ENCODE measurements at regions not wholly inside any gene's neighbourhood (a gene's known extent, or its start where the extent isn't known, plus 50 kb on each side); places are given as distances from the start of the nearest gene placed in this dataset.

DNA sequence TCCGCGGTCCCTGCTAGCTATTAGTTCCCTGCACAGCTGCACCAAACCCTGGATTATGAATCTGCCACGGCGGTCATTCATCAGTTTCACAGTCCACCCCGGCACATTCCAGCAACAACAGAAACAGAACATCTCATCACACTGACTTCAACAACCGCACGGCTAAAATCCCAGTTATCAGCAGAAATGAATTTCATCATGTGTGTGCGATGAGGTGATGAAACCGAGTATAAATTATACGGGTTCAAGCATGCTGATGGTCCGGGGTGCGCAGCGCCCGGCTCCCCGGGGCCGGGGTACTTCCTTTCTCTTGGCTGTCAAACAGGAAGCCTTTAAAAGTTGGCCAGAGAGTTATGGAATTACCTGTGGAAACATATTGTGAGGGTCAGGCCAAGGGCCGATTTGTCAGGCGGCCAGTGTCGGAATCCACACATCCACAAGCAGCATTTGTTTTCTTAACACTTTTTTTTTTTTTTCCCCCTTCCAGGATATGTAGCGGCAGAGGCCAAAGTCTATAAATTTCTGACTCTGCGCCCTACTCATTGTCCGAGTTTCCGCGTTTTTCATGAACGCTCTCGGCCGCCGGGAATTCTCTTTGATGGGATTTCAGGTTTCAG lies 420.9 kb upstream of the MGMT start:
- no peaks in the 10 kb centered on the region for H3K4me1 ChIP-seq
- no peak overlapping the region for H3K27ac ChIP-seq
- H3K27me3 ChIP-seq, result peaks cover 3% of the 10 kb centered on the region
- no peak for TF ChIP-seq POLR2A (IDR thresholded peaks at IDR 0.05)
- TF ChIP-seq, protein P1, sequence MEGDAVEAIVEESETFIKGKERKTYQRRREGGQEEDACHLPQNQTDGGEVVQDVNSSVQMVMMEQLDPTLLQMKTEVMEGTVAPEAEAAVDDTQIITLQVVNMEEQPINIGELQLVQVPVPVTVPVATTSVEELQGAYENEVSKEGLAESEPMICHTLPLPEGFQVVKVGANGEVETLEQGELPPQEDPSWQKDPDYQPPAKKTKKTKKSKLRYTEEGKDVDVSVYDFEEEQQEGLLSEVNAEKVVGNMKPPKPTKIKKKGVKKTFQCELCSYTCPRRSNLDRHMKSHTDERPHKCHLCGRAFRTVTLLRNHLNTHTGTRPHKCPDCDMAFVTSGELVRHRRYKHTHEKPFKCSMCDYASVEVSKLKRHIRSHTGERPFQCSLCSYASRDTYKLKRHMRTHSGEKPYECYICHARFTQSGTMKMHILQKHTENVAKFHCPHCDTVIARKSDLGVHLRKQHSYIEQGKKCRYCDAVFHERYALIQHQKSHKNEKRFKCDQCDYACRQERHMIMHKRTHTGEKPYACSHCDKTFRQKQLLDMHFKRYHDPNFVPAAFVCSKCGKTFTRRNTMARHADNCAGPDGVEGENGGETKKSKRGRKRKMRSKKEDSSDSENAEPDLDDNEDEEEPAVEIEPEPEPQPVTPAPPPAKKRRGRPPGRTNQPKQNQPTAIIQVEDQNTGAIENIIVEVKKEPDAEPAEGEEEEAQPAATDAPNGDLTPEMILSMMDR (IDR thresholded peaks at IDR 0.05), result no peak
- peak in 1 of 2 donors; percentile 44 for TF ChIP-seq POLR2AphosphoS5 (IDR thresholded peaks at IDR 0.05; ENCODE audit: insufficient read depth in 1 of 2, low read depth in 1 of 2)
- DNase-seq (ENCODE audit: extremely low spot score in 2 of 2), result no peak
- H3K36me3 ChIP-seq, result no peaks in the 10 kb centered on the region
- H3K9me3 ChIP-seq, result no peaks in the 10 kb centered on the region
- H3K4me3 ChIP-seq, result no peak overlapping the region
- intact Hi-C loops (cut with DNase I), result no loop called here

DNA sequence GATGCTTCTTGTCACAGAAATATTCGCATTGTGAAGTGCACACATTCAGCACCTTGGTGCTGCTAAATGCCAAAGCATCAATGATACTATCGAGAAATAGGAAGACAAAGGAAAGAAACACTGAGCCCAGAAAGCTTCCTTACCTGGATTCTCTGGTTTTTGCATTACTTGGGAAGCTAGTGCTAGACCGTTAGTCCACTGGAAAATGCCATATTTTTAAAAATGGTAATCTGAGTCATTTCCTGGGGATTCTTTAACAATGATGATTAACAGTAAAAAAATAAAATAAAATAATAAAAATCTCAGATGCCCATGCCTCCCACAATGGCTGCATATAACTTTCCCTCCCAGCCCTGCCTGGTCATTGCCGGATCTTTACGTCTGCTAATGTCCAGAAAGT lies 420.1 kb upstream of the MGMT start:
- H3K36me3 ChIP-seq, result no peaks in the 10 kb centered on the region
- no peak overlapping the region for H3K27ac ChIP-seq
- no peaks in the 10 kb centered on the region for H3K4me1 ChIP-seq
- no peaks in the 10 kb centered on the region for H3K9me3 ChIP-seq
- H3K27me3 ChIP-seq, result peaks cover 3% of the 10 kb centered on the region
- TF ChIP-seq POLR2A (IDR thresholded peaks at IDR 0.05) (no peak), POLR2AphosphoS5 (IDR thresholded peaks at IDR 0.05; ENCODE audit: insufficient read depth in 1 of 2, low read depth in 1 of 2) (no peak)
- TF ChIP-seq, protein P1 (IDR thresholded peaks at IDR 0.05), result no peak
- DNase-seq (ENCODE audit: extremely low spot score in 2 of 2), result no peak
- intact Hi-C loops (cut with DNase I), result no loop called here
- no peak overlapping the region for H3K4me3 ChIP-seq

DNA sequence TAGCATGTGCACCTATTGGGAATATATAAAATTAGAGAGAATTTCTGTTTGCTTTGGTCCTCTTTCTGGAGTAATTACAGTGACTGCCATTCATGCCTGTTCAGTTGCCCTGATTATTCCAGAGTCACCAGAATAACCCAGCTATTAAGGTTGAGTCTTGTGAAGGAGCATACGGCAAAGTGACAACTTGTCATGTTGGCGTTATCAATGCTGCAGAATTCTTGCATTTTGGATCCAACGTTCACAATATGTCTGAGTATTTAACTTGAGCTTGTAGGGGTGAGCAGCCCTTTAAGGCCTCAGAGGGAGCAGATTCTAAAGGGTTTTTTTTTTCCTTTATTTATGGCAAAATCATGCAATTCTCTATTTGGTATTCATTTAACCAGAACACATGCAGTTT lies 419.4 kb upstream of the MGMT start:
- TF ChIP-seq, protein P1 (IDR thresholded peaks at IDR 0.05), result no peak
- no peak for TF ChIP-seq POLR2A (IDR thresholded peaks at IDR 0.05)
- TF ChIP-seq POLR2AphosphoS5 (IDR thresholded peaks at IDR 0.05; ENCODE audit: insufficient read depth in 1 of 2, low read depth in 1 of 2), result no peak
- intact Hi-C loops (cut with DNase I), result no loop called here

DNA sequence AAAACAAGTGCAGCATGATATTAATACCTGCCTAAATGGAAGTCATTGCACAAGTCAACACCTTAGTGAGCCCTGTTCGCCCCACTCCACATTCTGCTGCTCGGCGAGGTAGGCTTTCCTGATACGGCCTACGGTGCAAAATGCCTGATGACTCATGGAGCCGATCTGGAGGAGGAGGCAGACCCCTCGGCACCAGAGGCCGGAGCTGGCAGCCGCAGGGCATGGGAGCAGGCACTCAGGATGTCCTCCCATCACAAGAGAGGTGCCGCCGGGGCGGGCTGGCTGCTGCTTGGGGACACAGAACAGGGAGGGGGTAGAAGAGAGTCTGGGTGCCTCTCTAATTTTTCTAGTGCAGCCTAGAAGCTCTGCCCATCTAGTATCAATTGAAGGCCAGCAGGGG lies 418.5 kb upstream of the MGMT start:
- no peak for DNase-seq (ENCODE audit: extremely low spot score in 2 of 2)
- Histone ChIP-seq H3K27me3 (peaks cover 3% of the 10 kb centered on the region), H3K4me3 (no peak overlapping the region), H3K4me1 (no peaks in the 10 kb centered on the region), H3K9me3 (no peaks in the 10 kb centered on the region), H3K36me3 (no peaks in the 10 kb centered on the region), H3K27ac (no peak overlapping the region)
- TF ChIP-seq, protein P1 (IDR thresholded peaks at IDR 0.05), result no peak
- no peak for TF ChIP-seq POLR2AphosphoS5 (IDR thresholded peaks at IDR 0.05; ENCODE audit: insufficient read depth in 1 of 2, low read depth in 1 of 2)
- no peak for TF ChIP-seq POLR2A (IDR thresholded peaks at IDR 0.05)
- intact Hi-C loops (cut with DNase I), result no loop called here

More for the DNA sequence above, 419.4 kb upstream of the MGMT start:
- Histone ChIP-seq H3K4me3 (no peak overlapping the region), H3K27me3 (peaks cover 3% of the 10 kb centered on the region), H3K36me3 (no peaks in the 10 kb centered on the region), H3K27ac (no peak overlapping the region), H3K9me3 (no peaks in the 10 kb centered on the region), H3K4me1 (no peaks in the 10 kb centered on the region)
- no peak for DNase-seq (ENCODE audit: extremely low spot score in 2 of 2)

DNA sequence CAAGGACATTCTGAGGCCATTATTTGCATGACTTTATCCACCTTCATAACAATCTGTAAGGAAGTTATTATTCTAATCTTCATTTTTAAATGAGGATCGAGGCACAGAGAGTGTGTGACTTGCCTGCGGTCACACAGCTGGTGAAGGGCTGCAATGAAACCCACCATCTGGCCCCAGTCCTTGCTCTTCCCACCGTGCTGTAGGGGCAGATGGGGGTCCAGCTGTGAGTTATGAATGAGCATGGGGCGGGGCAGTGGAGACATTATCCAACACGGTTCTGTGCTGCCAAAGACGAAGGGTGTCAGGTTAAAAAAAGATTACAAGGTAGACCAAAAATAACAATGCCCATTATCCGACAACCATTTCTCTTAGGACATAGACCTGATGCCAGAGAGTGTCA lies 417.5 kb upstream of the MGMT start:
- DNase-seq (ENCODE audit: extremely low spot score in 2 of 2), result no peak
- H3K9me3 ChIP-seq, result no peaks in the 10 kb centered on the region
- intact Hi-C loops (cut with DNase I), result no loop called here
- no peaks in the 10 kb centered on the region for H3K36me3 ChIP-seq
- no peaks in the 10 kb centered on the region for H3K27me3 ChIP-seq
- H3K4me3 ChIP-seq, result no peak overlapping the region
- no peak overlapping the region for H3K27ac ChIP-seq
- TF ChIP-seq, protein P1 (IDR thresholded peaks at IDR 0.05), result no peak
- no peak for TF ChIP-seq POLR2AphosphoS5 (IDR thresholded peaks at IDR 0.05; ENCODE audit: insufficient read depth in 1 of 2, low read depth in 1 of 2)
- TF ChIP-seq POLR2A (IDR thresholded peaks at IDR 0.05), result no peak
- H3K4me1 ChIP-seq, result no peaks in the 10 kb centered on the region
